Keratinocyte (primary cell): ENCODE measurements at regions not wholly inside any gene's neighbourhood (a gene's known extent, or its start where the extent isn't known, plus 50 kb on each side); places are given as distances from the start of the nearest gene placed in this dataset.

Source experiments
- CTCF ChIP-seq, 3 experiments: IDR thresholded peaks in 1 of 3; conservative IDR thresholded peaks in 1 of 3; optimal IDR thresholded peaks in 1 of 3; 2 replicates in 2 of 3; 3 replicates in 1 of 3; pipeline versions ENCODE3 to v1.5.1; 2011; ENCODE audit warnings: low read length in 3 of 3, mild to moderate bottlenecking in 3 of 3, moderate library complexity in 2 of 3, control low read depth in 1 of 3, inconsistent platforms in 1 of 3; ENCODE audit not compliant: insufficient read depth in 2 of 3; ENCODE audit errors: extremely low read depth in 1 of 3
- EZH2 ChIP-seq: IDR thresholded peaks from one replicate; pipeline ENCODE4 v1.6.1; 2012; ENCODE audit warnings: inconsistent platforms, mild to moderate bottlenecking, low read length, moderate library complexity

- TF ChIP-seq CTCF (optimal IDR thresholded peaks at IDR 0.05 in 1 of 3, IDR thresholded peaks at IDR 0.05 in 1 of 3, conservative IDR thresholded peaks at IDR 0.05 in 1 of 3; ENCODE audit: extremely low read depth in 1 of 3, insufficient read depth in 2 of 3, low read length in 3 of 3): no peak
- TF ChIP-seq EZH2: no peak
Observed at GRCh38 chr4:135429528-135429927, 1227.9 kb upstream of the PABPC4L start.
